OCI-LY1 (cell line): ENCODE measurements at regions not wholly inside any gene's neighbourhood (a gene's known extent, or its start where the extent isn't known, plus 50 kb on each side); places are given as distances from the start of the nearest gene placed in this dataset.

Experiments
- H2AFZ ChIP-seq: fragments of 200-600 bp; sonication (generic), shearing (Covaris generic); 2 replicates; pipeline ENCODE4 v1.6.0; 2014; ENCODE audit warnings: antibody characterized with exemption, mild to moderate bottlenecking, low read length
- H3F3A ChIP-seq: fragments of 200-600 bp; sonication (generic), shearing (Covaris generic); 2 replicates; pipeline ENCODE4 v1.6.0; 2014; ENCODE audit warnings: mild to moderate bottlenecking, antibody characterized with exemption, low read length, moderate library complexity; ENCODE audit not compliant: insufficient read depth
- H3K27ac ChIP-seq: fragments of 200-600 bp; sonication (generic); 2 replicates; pipeline ENCODE4 v1.5.1; 2014; ENCODE audit warnings: low read length, mixed run types, mild to moderate bottlenecking, low read depth; ENCODE audit not compliant: poor library complexity, severe bottlenecking
- H3K27me3 ChIP-seq: fragments of 200-600 bp; sonication (generic); 2 replicates; pipeline ENCODE4 v1.6.0; 2014; ENCODE audit warnings: antibody characterized with exemption, mild to moderate bottlenecking, low read length, moderate library complexity; ENCODE audit not compliant: insufficient read depth
- H3K36me3 ChIP-seq: fragments of 200-600 bp; sonication (generic); 2 replicates; pipeline ENCODE4 v1.6.1; 2014; ENCODE audit warnings: mild to moderate bottlenecking, antibody characterized with exemption, low read length, moderate library complexity, mixed read lengths; ENCODE audit not compliant: insufficient read depth
- H3K4me1 ChIP-seq: fragments of 200-600 bp; sonication (generic); 2 replicates; pipeline ENCODE4 v1.5.1; 2014; ENCODE audit warnings: mild to moderate bottlenecking, low read length, moderate library complexity; ENCODE audit not compliant: insufficient read depth, severe bottlenecking
- H3K4me2 ChIP-seq: fragments of 200-600 bp; sonication (generic), shearing (Covaris generic); 2 replicates; pipeline ENCODE4 v1.6.1; 2014; ENCODE audit warnings: low read length
- H3K4me3 ChIP-seq: fragments of 200-600 bp; sonication (generic); 2 replicates; pipeline ENCODE4 v1.5.1; 2014; ENCODE audit warnings: low read length, low read depth, mild to moderate bottlenecking, mixed read lengths; ENCODE audit not compliant: poor library complexity, severe bottlenecking
- H3K79me2 ChIP-seq: fragments of 200-600 bp; shearing (Covaris generic); 2 replicates; pipeline ENCODE4 v1.6.1; 2016; ENCODE audit warnings: mixed run types, low read length, mixed read lengths; ENCODE audit not compliant: insufficient read depth
- H3K9ac ChIP-seq: fragments of 200-600 bp; sonication (generic), shearing (Covaris generic); 2 replicates; pipeline ENCODE4 v1.6.1; 2014; ENCODE audit warnings: mild to moderate bottlenecking, low read length, mixed read lengths
- H3K9me2 ChIP-seq: fragments of 200-600 bp; sonication (generic), shearing (Covaris generic); 2 replicates; pipeline ENCODE4 v1.6.1; 2014; ENCODE audit warnings: low read depth, mild to moderate bottlenecking, low read length, mixed read lengths
- H3K9me3 ChIP-seq: fragments of 200-600 bp; shearing (Covaris generic); 2 replicates; pipeline ENCODE4 v1.6.1; 2014; ENCODE audit warnings: low read length, mixed read lengths
- H4K20me1 ChIP-seq: fragments of 200-600 bp; sonication (generic), shearing (Covaris generic); 2 replicates; pipeline ENCODE4 v1.6.0; 2016; ENCODE audit warnings: mild to moderate bottlenecking, low read length; ENCODE audit not compliant: insufficient read depth
- CTCF ChIP-seq: fragments of 200-600 bp; sonication (generic), shearing (Covaris generic); IDR thresholded peaks from 2 replicates; pipeline ENCODE4 v1.5.1; 2017; ENCODE audit warnings: mild to moderate bottlenecking, antibody characterized with exemption, low read length, moderate library complexity, mixed read lengths
- EZH2 ChIP-seq: fragments of 200-600 bp; sonication (generic), shearing (Covaris generic); IDR thresholded peaks from 2 replicates; pipeline ENCODE4 v1.8.0; 2017; ENCODE audit warnings: borderline replicate concordance, mixed run types, mild to moderate bottlenecking, antibody characterized with exemption, low read length, moderate library complexity, mixed read lengths

- no peak for TF ChIP-seq CTCF
- TF ChIP-seq EZH2 = no peak
- no peaks in the 10 kb centered on the region for H4K20me1 ChIP-seq
- no peak overlapping the region for H3K4me3 ChIP-seq
- H3K79me2 ChIP-seq = no peaks in the 10 kb centered on the region
- H3K9me3 ChIP-seq = no peaks in the 10 kb centered on the region
- no peak overlapping the region for H3K9ac ChIP-seq
- H3K9me2 ChIP-seq = no peaks in the 10 kb centered on the region
- no peak overlapping the region for H3K4me2 ChIP-seq
- no peaks in the 10 kb centered on the region for H3K36me3 ChIP-seq
- H2AFZ ChIP-seq = no peak overlapping the region
- H3K27ac ChIP-seq = no peak overlapping the region
- no peaks in the 10 kb centered on the region for H3K4me1 ChIP-seq
- H3K27me3 ChIP-seq = peaks cover 6% of the 10 kb centered on the region; the same call in 1 of the 2 replicates
- H3F3A ChIP-seq = no peaks in the 10 kb centered on the region
These were observed 722.7 kb downstream of the TSN start for GRCh38 chr2:122478117-122478516.

DNA sequence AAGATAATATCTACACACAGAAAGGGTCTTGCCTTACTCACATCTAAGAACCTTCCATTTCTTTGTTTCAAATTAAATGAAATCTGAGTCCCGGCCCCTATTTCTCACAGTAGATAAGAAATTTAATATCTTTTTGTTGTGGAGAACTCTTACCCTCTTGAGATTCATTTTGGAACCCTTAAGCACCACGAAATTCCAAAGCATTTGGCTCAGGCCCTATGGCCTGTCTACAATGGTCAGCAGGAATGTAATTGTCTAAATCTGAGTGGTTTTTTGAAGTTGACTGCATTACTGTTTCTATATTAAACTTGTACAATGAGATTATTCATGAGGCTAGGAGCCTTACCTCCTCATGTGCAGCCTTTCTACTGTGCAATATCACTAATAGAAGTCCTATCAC is 723.3 kb downstream of the TSN start:
- Histone ChIP-seq H3K27ac (no peak overlapping the region), H3K4me3 (no peak overlapping the region), H3K4me2 (no peak overlapping the region), H3K9ac (no peak overlapping the region), H3F3A (no peaks in the 10 kb centered on the region), H2AFZ (no peak overlapping the region), H4K20me1 (no peaks in the 10 kb centered on the region), H3K36me3 (no peaks in the 10 kb centered on the region), H3K9me3 (no peaks in the 10 kb centered on the region), H3K79me2 (no peaks in the 10 kb centered on the region), H3K27me3 (peaks cover 6% of the 10 kb centered on the region; the same call in 1 of the 2 replicates), H3K9me2 (no peaks in the 10 kb centered on the region), H3K4me1 (no peaks in the 10 kb centered on the region)
- TF ChIP-seq CTCF = no peak

- Histone ChIP-seq H2AFZ (no peak overlapping the region), H3K4me2 (no peak overlapping the region), H3K79me2 (no peaks in the 10 kb centered on the region), H4K20me1 (no peaks in the 10 kb centered on the region), H3F3A (no peaks in the 10 kb centered on the region), H3K27ac (no peak overlapping the region), H3K36me3 (no peaks in the 10 kb centered on the region), H3K4me3 (no peak overlapping the region), H3K9ac (no peak overlapping the region), H3K27me3 (peaks cover 6% of the 10 kb centered on the region; the same call in 1 of the 2 replicates), H3K9me3 (no peaks in the 10 kb centered on the region), H3K4me1 (no peaks in the 10 kb centered on the region), H3K9me2 (no peaks in the 10 kb centered on the region)
- TF ChIP-seq EZH2 = no peak
- no peak for TF ChIP-seq CTCF
These were observed 725.2 kb downstream of the TSN start for GRCh38 chr2:122480501-122481243.
